ENCODE measurements at regions not wholly inside any gene's neighbourhood (a gene's known extent, or its start where the extent isn't known, plus 50 kb on each side); places are given as distances from the start of the nearest gene placed in this dataset.

DNA sequence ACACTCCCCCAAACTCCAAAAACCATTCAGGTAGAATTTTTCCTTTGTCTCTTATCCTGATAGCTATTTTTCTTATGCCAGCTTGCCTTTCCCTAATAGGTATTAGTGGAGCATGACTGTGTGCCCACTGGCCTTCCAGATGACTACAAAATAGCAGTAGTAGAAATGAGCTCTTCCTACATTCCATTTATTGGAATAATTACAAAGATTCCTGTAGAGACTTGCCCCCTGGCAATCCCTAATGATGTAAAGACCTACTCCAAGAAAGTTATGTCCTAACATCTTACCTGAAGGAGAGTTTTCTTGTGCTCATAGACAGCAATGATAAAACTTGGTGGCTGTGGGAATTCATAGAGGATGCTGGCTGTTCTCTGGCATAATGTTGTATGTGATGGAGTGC is 501.8 kb downstream of the GATA3 start:
- Histone ChIP-seq H3K4me1 (no peaks in the 10 kb centered on the region), H3K27me3 (peaks cover 0 to 24% (median 0%) of the 10 kb centered on the region in 4 donors), H3K36me3 (no peaks in the 10 kb centered on the region), H3K9me3 (no peaks in the 10 kb centered on the region), H3K4me3 (no peak overlapping the region), H3K27ac (no peak overlapping the region)
- TF ChIP-seq, protein P1, sequence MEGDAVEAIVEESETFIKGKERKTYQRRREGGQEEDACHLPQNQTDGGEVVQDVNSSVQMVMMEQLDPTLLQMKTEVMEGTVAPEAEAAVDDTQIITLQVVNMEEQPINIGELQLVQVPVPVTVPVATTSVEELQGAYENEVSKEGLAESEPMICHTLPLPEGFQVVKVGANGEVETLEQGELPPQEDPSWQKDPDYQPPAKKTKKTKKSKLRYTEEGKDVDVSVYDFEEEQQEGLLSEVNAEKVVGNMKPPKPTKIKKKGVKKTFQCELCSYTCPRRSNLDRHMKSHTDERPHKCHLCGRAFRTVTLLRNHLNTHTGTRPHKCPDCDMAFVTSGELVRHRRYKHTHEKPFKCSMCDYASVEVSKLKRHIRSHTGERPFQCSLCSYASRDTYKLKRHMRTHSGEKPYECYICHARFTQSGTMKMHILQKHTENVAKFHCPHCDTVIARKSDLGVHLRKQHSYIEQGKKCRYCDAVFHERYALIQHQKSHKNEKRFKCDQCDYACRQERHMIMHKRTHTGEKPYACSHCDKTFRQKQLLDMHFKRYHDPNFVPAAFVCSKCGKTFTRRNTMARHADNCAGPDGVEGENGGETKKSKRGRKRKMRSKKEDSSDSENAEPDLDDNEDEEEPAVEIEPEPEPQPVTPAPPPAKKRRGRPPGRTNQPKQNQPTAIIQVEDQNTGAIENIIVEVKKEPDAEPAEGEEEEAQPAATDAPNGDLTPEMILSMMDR (IDR thresholded peaks at IDR 0.05), result no peak
- TF ChIP-seq POLR2A (IDR thresholded peaks at IDR 0.05), result no peak
- DNase-seq, result no peak
- intact Hi-C loops (cut with DNase I), result no loop called here

- Histone ChIP-seq H3K36me3 (no peaks in the 10 kb centered on the region), H3K4me1 (peaks cover 0 to 7% (median 0%) of the 10 kb centered on the region in 3 donors), H3K9me3 (no peaks in the 10 kb centered on the region), H3K4me3 (no peak overlapping the region), H3K27ac (no peak overlapping the region), H3K27me3 (peaks cover 0 to 27% (median 0%) of the 10 kb centered on the region in 4 donors)
- no peak for DNase-seq
- intact Hi-C loops (cut with DNase I), result no loop called here
- TF ChIP-seq, protein P1 (IDR thresholded peaks at IDR 0.05), result no peak
- TF ChIP-seq POLR2A (IDR thresholded peaks at IDR 0.05), result no peak
- 85 to 90% methylated on average over 7 of the region's 7 CpGs for WGBS, 2 donors
Measured at GRCh38 chr10:8563478-8563877, 509.0 kb downstream of the GATA3 start.

GRCh38 chr10:8566737-8567136 is 512.2 kb downstream of the GATA3 start:
- TF ChIP-seq, protein P1 (IDR thresholded peaks at IDR 0.05), result no peak
- TF ChIP-seq POLR2A (IDR thresholded peaks at IDR 0.05), result no peak
- no peak overlapping the region for H3K27ac ChIP-seq
- intact Hi-C loops (cut with DNase I), result no loop called here
- peaks cover 0 to 11% (median 0%) of the 10 kb centered on the region in 3 donors for H3K4me1 ChIP-seq
- peaks cover 0 to 14% (median 0%) of the 10 kb centered on the region in 4 donors for H3K27me3 ChIP-seq
- no peak for DNase-seq
- H3K9me3 ChIP-seq, result no peaks in the 10 kb centered on the region
- H3K36me3 ChIP-seq, result no peaks in the 10 kb centered on the region
- WGBS, 2 donors, result 76 to 90% methylated on average over 3 of the region's 3 CpGs
- H3K4me3 ChIP-seq, result no peak overlapping the region

DNA sequence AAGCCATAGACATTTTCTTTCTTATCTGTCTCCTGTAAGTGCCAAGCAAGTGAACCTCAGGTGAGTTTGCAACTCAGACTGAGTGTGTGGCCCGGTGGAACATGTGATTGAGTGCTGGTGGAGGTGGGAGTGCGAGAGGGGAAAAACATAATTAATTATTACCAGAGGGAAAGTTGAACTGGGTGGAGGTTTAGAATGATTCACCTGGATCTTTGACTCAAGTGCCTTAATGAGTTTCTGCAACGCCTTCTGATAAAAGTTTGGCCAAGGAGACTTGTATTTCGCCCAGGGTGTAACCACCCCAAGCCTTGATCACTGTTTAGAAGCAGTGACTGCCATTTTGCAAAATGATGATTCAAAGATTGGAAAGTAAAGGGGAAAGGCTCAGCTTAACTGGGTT is 513.9 kb downstream of the GATA3 start:
- Histone ChIP-seq H3K36me3 (no peaks in the 10 kb centered on the region), H3K4me3 (no peak overlapping the region), H3K27ac (no peak overlapping the region), H3K9me3 (no peaks in the 10 kb centered on the region), H3K4me1 (peaks cover 0 to 11% (median 0%) of the 10 kb centered on the region in 3 donors), H3K27me3 (peaks cover 0 to 14% (median 0%) of the 10 kb centered on the region in 4 donors)
- WGBS, 2 donors, result 21 to 40% methylated on average over 3 of the region's 4 CpGs
- no peak for TF ChIP-seq POLR2A (IDR thresholded peaks at IDR 0.05)
- TF ChIP-seq, protein P1 (IDR thresholded peaks at IDR 0.05), result no peak
- intact Hi-C loops (cut with DNase I), result no loop called here
- DNase-seq, result no peak

GRCh38 chr10:8575620-8576019 is 521.1 kb downstream of the GATA3 start:
- no peak for DNase-seq
- Histone ChIP-seq H3K27ac (no peak overlapping the region), H3K27me3 (peaks cover 0 to 3% (median 0%) of the 10 kb centered on the region in 4 donors), H3K4me1 (no peaks in the 10 kb centered on the region), H3K9me3 (no peaks in the 10 kb centered on the region), H3K4me3 (no peak overlapping the region), H3K36me3 (no peaks in the 10 kb centered on the region)
- intact Hi-C loops (cut with DNase I), result no loop called here
- TF ChIP-seq, protein P1 (IDR thresholded peaks at IDR 0.05), result no peak
- no peak for TF ChIP-seq POLR2A (IDR thresholded peaks at IDR 0.05)

All from esophagus squamous epithelium (tissue), 5 donors.